Keratinocyte (primary cell): ENCODE measurements at regions not wholly inside any gene's neighbourhood (a gene's known extent, or its start where the extent isn't known, plus 50 kb on each side); places are given as distances from the start of the nearest gene placed in this dataset.

Experiments used
- DNase-seq: peaks from one replicate; pipeline ENCODE4 v3.0.0-alpha.2; 2011; ENCODE audit warnings: low read depth, missing footprints, low spot score
- FAIRE-seq: peaks from 2 replicates; lab custom pipeline; 2011; peaks lifted over from hg19 to GRCh38; lab: Jason Lieb, UNC
- H2AFZ ChIP-seq: 2 replicates; pipeline ENCODE4 v1.6.0; 2012; ENCODE audit warnings: low read length, control low read depth, inconsistent platforms; ENCODE audit not compliant: control insufficient read depth
- H3K27ac ChIP-seq: 2 replicates; pipeline ENCODE4 v1.5.1; 2011; ENCODE audit warnings: low read length; ENCODE audit not compliant: control insufficient read depth, insufficient read depth
- H3K27me3 ChIP-seq: 3 replicates; pipeline ENCODE4 v1.6.0; 2011; ENCODE audit warnings: low read length; ENCODE audit not compliant: control insufficient read depth, insufficient read depth; ENCODE audit errors: extremely low read depth
- H3K36me3 ChIP-seq, 2 experiments: 2 replicates in 1 of 2; 3 replicates in 1 of 2; pipeline ENCODE4 v1.5.1; 2011; ENCODE audit warnings: low read length in 2 of 2, mild to moderate bottlenecking in 1 of 2; ENCODE audit not compliant: control insufficient read depth in 2 of 2, insufficient read depth in 2 of 2; ENCODE audit errors: extremely low read depth in 1 of 2
- H3K4me1 ChIP-seq: 3 replicates; pipeline ENCODE4 v1.5.1; 2011; ENCODE audit warnings: low read length; ENCODE audit not compliant: control insufficient read depth, insufficient read depth; ENCODE audit errors: extremely low read depth
- H3K4me2 ChIP-seq: 3 replicates; pipeline ENCODE4 v1.6.0; 2011; ENCODE audit warnings: low read depth, low read length; ENCODE audit not compliant: control insufficient read depth, insufficient read depth; ENCODE audit errors: extremely low read depth
- H3K4me3 ChIP-seq, 3 experiments: fragments of 200-600 bp in 1 of 3; sonication (generic) in 1 of 3; 2 replicates in 2 of 3; 3 replicates in 1 of 3; pipeline ENCODE4 v1.5.1; 2011 to 2016; ENCODE audit warnings: low read length in 3 of 3, mild to moderate bottlenecking in 3 of 3, control low read depth in 2 of 3, inconsistent platforms in 1 of 3, low read depth in 1 of 3, mixed read lengths in 1 of 3, mixed run types in 1 of 3, moderate library complexity in 1 of 3; ENCODE audit not compliant: control insufficient read depth in 2 of 3, insufficient read depth in 2 of 3; ENCODE audit errors: extremely low read depth in 1 of 3
- H3K79me2 ChIP-seq: 2 replicates; pipeline ENCODE4 v1.6.0; 2012; ENCODE audit warnings: low read length; ENCODE audit not compliant: control insufficient read depth, insufficient read depth
- H3K9ac ChIP-seq: 3 replicates; pipeline ENCODE4 v1.6.0; 2011; ENCODE audit warnings: low read length; ENCODE audit not compliant: control insufficient read depth, insufficient read depth; ENCODE audit errors: extremely low read depth
- H3K9me1 ChIP-seq: 3 replicates; pipeline ENCODE4 v1.6.0; 2011; ENCODE audit warnings: low read length; ENCODE audit not compliant: control insufficient read depth, insufficient read depth; ENCODE audit errors: extremely low read depth
- H3K9me3 ChIP-seq: 2 replicates; pipeline ENCODE4 v1.5.1; 2012; ENCODE audit warnings: low read depth, low read length; ENCODE audit not compliant: control insufficient read depth
- H4K20me1 ChIP-seq: 3 replicates; pipeline ENCODE4 v1.6.0; 2011; ENCODE audit warnings: low read length; ENCODE audit not compliant: control insufficient read depth, insufficient read depth; ENCODE audit errors: extremely low read depth
- CTCF ChIP-seq, 3 experiments: IDR thresholded peaks in 1 of 3; conservative IDR thresholded peaks in 1 of 3; optimal IDR thresholded peaks in 1 of 3; 2 replicates in 2 of 3; 3 replicates in 1 of 3; pipeline versions ENCODE3 to v1.5.1; 2011; ENCODE audit warnings: low read length in 3 of 3, mild to moderate bottlenecking in 3 of 3, moderate library complexity in 2 of 3, control low read depth in 1 of 3, inconsistent platforms in 1 of 3; ENCODE audit not compliant: insufficient read depth in 2 of 3; ENCODE audit errors: extremely low read depth in 1 of 3
- EZH2 ChIP-seq: IDR thresholded peaks from one replicate; pipeline ENCODE4 v1.6.1; 2012; ENCODE audit warnings: inconsistent platforms, mild to moderate bottlenecking, low read length, moderate library complexity
- dilution Hi-C: fragments of 300-500 bp; cut with MboI; formaldehyde crosslinking; loops from one replicate; pipeline ENCODE4 v1.7.0; 2020; ENCODE audit warnings: low sequenced_read_pairs; ENCODE audit not compliant: extremely low pct_ligation_motif_present

DNA sequence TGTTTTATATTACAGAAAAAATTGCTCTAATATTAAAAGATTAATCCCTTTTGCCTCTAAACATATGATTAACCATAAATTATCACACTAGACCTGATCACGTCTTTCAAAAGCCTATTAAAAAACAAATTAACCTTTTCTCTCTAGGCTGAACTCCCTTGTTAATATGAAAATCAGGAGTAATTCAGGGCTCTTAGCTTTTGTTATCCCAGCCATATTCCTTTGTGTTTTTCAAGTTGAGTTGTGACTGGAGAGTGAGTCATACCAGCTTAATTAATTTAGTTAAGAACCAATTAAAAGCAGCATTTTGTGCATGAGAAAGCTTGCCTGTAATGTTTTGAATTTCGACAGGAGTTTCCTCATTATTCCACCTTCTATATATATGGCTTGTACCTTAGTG, 385.8 kb downstream of the VGLL3 start:
- H3K4me1 ChIP-seq = no peaks in the 10 kb centered on the region
- dilution Hi-C loops = no loop called here
- H3K4me2 ChIP-seq = no peak overlapping the region
- H3K9ac ChIP-seq = no peak overlapping the region
- no peaks in the 10 kb centered on the region for H3K9me1 ChIP-seq
- H3K4me3 ChIP-seq = no peak overlapping the region
- DNase-seq (no peak), FAIRE-seq (no peak)
- H3K27me3 ChIP-seq = no peaks in the 10 kb centered on the region
- no peak overlapping the region for H3K27ac ChIP-seq
- peaks cover 2% of the 10 kb centered on the region for H3K9me3 ChIP-seq
- no peak overlapping the region for H2AFZ ChIP-seq
- TF ChIP-seq CTCF (optimal IDR thresholded peaks at IDR 0.05 in 1 of 3, IDR thresholded peaks at IDR 0.05 in 1 of 3, conservative IDR thresholded peaks at IDR 0.05 in 1 of 3; ENCODE audit: extremely low read depth in 1 of 3, insufficient read depth in 2 of 3, low read length in 3 of 3) (no peak), EZH2 (no peak)
- no peaks in the 10 kb centered on the region for H3K79me2 ChIP-seq
- no peaks in the 10 kb centered on the region for H3K36me3 ChIP-seq
- H4K20me1 ChIP-seq = no peaks in the 10 kb centered on the region

DNA sequence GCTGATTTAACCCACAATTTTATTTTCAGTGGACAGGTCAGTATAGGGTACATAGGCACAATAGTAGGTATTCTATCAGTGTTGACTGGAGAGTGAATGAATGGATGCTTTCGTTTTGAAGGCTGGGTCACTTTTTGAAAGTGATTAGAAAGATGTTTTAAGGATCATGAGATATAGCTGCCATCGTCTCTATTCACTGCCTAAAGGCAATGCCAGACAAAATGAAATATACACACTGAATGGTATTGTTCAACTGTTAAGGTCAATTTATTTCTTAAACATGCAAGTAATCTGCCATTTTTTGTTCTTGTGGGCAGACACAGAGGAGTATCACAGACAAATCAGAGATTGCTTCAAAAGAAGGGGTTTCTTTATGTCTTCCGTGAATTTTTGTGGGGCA, 395.3 kb downstream of the VGLL3 start:
- dilution Hi-C loops = no loop called here
- Histone ChIP-seq H3K9ac (no peak overlapping the region), H3K9me3 (no peaks in the 10 kb centered on the region), H3K27ac (no peak overlapping the region), H3K79me2 (no peaks in the 10 kb centered on the region), H3K4me2 (no peak overlapping the region), H3K9me1 (no peaks in the 10 kb centered on the region), H3K36me3 (no peaks in the 10 kb centered on the region), H3K4me1 (no peaks in the 10 kb centered on the region), H3K27me3 (no peaks in the 10 kb centered on the region), H3K4me3 (no peak overlapping the region), H2AFZ (no peak overlapping the region), H4K20me1 (no peaks in the 10 kb centered on the region)
- FAIRE-seq = no peak
- TF ChIP-seq CTCF (optimal IDR thresholded peaks at IDR 0.05 in 1 of 3, IDR thresholded peaks at IDR 0.05 in 1 of 3, conservative IDR thresholded peaks at IDR 0.05 in 1 of 3; ENCODE audit: extremely low read depth in 1 of 3, insufficient read depth in 2 of 3, low read length in 3 of 3) = no peak
- TF ChIP-seq EZH2 = no peak
- DNase-seq = no peak
